Pulmonary artery endothelial cell (primary cell): ENCODE measurements at regions not wholly inside any gene's neighbourhood (a gene's known extent, or its start where the extent isn't known, plus 50 kb on each side); places are given as distances from the start of the nearest gene placed in this dataset.
"Not testable (repeated sequence)": the region's sequence is repeated elsewhere in the genome, so short reads cannot be mapped to it uniquely, and the experiment has no call there.

ENCODE experiments used
- DNase-seq: peaks from one replicate; pipeline ENCODE4 v3.0.0-alpha.2; 2011; ENCODE audit warnings: low read depth, low spot score

DNA sequence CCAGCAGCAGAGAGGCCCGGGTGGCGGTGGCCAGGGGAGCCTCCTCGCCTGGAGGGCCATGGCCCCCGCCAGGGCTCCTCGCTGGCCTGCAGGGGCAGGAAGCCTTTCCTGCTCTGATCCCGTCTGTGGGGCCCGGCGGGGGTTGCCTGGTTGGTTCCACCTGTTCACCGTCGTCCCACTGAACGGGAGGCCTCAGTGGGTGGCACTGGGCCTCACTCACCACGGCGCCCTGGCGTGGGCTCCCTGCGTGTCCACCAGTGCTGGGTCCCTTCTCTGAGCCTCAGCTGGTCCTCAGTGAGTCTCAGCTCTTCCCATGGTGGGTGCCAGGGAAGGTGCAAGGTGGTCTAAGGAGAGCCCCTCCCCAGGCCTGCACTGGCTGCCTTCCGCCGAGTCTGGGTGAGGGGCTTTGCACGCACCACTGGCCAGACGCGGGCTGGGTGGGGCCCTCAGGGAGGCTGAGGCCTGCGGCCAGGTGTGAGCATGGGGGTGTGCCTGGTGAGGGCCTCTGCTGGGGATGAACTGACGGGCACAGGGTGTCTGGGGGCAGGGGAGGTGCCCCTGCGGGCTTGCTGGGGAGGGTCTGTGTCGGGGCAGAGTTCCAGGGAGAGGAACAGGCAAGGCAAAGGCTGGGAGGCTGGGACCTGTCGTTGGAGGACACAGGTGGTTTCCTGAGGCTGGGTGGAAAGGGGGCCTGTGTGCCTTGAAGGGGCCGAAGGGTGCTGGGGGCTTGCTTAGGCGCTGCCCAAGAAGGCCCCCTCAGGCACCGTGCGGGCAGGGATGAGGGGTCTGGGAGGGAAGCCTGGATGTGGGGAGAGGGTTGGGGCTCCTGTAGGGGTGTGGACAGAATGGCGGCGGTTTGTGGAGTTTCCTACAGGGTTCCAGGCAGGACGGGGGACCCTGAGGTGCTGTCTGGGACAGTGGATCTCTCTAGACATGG is 339.8 kb downstream of the TMEM121 start:
- no peak for DNase-seq

DNA sequence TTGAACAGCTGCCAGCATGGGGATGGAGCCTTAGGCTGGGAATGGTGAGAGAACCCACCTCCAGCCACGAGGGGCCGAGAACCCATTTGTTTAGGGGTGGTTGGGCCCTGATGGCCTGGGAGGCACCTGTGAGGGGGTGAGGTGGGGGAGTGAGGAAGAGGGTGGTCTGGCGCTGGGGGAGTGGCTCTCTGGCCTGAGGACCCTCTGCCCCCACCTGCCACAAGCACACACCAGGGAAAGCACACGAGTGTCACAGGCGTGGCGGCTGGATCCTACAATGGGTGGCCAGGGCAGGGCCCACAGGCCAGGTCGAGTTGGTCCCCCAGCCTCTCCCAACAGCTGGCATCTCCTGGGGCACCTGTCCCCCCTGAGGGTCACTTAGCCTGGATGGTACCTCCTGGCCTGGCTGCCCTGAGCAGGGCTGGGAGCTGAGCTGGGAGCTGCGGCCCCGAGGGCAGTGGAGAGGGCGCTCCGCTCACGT is 340.5 kb downstream of the TMEM121 start:
- DNase-seq, result no peak

DNA sequence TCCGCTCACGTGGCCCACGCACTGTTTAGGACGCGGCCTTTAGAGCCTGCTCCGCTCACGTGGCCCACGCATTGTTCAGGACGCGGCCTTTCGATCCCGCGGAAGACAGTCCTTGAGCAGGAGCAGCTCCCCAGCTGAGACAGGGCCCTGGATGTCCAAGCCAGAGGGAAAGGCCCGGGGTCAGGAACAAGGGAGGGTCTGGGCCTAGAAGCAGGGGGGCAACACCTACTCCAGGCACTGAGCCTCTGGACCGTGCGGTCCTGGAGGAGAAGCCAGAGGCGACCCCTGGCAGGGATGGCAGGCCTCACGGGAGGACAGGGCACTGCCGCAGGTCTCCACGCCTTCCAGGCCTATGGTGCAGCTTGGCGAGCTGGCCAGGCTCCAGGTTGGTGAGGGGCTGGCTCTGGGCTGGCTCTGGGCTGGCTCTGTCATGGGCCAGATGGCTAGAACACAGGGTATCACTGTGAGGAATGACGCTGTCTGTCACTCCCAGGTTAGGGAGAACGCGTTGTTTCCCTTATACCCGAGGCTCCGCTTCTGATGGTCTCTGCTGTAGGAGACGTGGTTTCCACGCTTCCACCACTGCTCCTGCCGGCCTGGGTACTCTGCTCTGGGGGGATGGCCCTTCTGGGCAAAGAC is 341.7 kb downstream of the TMEM121 start:
- DNase-seq, result no peak

DNA sequence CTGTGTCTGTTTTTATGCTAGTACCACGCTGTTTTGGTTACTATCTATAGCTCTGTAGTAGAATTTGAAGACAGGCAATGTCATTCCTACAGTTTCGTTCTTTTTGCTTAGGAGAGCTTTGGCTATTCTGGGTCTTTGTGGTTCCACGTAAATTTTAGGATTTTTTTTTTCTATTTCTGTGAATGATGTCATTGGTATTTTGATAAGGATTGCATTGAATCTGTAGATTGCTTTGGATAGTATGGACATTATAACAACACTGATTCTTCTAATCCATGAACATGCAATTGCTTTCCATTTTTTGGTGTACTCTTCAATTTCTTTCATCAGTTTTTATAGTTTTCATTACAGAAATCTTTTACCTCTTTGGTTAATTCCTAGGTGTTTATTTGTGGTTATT is 345.2 kb downstream of the TMEM121 start:
- DNase-seq, result no peak

DNA sequence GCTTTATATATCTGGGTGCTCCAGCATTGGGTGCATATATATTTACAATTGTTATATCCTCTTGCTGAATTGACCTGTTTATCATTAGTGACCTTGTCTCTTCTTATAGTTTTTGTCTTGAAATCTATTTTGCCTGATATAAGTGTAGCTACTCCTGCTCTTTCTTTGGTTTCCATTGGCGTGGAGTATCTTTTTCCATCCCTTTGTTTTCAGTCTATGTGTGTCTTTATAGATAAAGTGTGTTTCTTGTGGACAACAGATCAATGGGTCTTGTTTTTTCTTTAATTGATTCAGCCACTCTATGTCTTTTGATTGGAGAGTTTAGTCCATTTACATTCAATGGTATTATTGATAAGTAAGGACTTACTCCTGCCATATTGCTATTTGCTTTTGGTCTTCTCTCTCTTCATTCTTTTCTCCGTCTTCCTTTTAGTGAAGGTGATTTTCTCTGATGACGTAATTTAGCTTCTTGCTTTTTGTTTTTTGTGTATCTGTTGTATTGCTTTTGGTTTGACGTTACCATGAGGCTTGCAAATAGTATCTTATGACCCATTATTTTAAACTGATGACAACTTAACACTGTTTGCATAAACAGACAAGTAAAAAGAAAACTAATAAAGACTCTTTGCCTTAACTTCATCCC is 347.6 kb downstream of the TMEM121 start:
- no peak for DNase-seq

DNA sequence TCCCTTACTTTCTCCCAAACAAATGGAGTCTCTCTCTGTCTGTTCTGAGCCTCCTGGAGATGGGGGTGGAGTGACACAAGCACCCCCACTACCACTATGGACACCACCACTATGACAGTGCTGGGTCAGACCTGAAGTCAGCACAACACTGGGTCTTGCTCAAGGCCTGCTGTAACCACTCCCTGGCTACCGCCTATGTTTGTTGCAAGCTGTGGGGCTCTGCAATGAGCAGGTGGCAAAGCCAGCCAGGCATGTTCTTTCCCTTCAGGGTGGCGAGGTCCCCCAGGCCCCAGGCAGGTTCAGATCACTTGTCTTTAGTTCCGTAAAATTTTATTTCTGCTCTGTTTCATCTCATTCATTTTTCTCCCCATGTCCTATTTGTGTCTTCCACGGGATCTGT is 349.8 kb downstream of the TMEM121 start:
- no peak for DNase-seq

DNA sequence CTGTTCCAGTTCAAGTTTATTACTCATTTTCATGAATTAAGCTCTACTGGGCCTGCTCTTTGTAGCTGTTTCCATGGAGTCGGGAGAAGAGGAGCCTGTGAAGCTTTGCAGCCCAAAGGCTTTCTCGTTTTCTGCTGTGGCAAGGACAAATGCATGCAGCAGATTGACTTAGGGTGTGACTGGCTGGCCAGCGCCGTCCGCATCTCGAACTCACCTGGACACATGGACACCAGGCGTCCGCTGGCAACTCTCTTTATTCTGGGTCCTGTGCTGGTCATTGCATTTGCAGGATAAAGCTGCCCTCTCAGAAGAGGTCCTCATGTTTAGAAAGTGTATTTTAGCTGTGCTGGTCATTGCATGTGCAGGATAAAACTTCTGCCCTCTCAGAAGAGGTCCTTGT is 350.4 kb downstream of the TMEM121 start:
- no peak for DNase-seq

DNA sequence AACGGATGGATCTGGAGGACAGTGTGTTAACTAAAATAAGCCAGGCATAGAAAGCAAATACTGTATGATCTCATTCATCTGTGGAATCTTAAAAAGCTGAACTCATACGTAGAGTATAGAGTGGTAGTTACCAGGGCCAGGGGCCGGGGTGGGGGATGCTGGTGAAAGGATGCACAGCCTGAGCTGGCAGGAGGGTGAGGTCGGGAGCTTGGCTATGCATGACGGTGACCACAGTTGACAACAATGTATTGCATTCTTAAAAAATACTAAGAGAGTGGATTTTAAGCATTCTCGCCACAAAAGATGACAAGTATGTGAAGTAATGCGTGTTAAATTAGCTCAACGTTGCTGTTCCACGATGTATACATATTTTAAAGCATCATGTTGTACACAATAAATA is 351.3 kb downstream of the TMEM121 start:
- no peak for DNase-seq

DNA sequence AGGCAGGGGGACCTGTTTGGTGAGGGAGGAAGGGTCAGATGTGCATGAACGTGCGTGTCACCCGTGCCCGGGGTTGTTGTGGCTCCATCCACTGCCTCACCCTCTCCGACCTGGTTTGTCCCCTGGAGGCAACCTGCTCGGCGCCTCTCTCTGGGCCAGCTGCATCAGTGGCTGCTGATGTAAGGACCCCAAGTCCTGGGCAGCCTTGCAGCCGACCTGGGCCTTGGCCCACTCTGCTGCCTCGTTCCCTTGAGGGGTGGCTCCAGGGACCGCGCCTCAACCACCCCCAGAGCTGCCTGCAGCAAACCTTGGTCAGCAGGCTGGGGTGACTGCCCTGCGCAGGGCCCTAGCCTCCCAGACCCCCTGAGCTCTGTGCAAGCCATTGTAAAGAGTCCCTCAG is 351.7 kb downstream of the TMEM121 start:
- DNase-seq, result no peak

DNA sequence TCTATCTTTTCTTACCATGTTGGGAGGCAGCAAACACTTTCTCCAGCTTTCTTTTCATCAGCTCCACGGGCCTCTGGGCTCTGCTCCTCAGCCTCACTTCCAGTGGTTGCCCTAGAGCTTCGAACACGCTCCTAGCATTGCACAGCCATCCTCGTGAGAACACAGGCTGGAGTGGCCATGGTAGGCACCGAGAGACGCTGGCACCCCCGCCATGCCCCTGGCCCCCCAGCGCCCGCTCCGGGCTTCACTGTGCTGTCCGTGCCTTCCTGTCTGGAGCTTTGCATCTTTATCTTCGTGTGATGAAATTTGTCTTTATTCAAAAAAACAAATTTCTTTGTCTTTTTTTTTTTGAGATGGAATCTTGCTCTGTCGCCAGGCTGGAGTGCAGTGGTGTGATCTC is 352.2 kb downstream of the TMEM121 start:
- DNase-seq, result no peak

DNA sequence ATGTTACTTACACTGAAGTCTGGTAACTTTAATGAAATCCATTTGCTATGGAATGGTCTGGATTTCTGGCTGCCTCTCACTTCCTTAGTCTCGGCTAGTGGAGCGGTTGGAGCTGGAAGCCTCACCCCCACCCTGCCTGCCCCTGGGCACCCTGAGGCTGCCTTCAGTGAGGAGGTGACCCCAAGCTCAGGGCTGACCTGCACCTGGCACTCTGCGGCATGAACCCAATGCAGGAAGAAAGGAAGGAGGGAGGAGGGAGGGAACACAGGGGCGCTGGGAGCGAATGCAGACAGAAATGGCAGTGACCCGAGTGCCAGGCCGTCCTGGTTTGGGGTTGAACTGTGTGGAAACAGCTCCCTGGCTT is 353.1 kb downstream of the TMEM121 start:
- no peak for DNase-seq

DNA sequence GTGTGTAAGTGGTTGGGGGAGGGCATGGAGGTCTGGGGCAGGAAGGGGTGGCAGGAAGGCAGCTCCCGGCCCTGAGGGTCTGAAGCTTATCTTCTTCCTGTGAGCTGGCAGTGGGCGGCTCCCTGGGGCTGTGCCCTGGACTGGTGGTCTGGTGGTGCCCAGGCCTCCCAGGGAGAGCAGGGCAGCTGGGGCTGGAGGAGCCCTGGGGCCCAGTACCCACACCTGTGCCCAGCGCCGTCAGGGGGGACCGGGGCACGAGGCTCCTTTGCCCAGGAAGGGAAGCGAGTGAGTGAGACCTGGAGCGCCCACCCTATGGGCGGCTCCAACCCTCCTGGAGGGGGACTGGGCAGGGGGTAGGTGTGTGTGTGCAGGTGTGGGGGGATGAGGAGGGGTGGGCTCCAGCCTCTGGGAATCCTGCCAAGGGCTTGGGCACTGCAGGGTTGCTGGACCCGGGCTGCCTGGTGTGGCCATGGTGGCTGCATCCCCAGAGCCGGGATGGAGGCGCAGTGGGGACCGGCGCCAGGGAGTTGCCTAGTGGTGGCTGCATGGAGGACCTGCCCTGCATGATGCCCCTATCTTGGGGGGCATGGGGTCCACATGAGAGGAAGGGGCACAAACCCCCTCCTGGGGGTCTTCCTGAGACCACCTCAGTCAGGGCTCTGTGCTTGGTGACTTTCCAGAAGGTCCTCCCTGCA is 353.6 kb downstream of the TMEM121 start:
- no peak for DNase-seq

DNA sequence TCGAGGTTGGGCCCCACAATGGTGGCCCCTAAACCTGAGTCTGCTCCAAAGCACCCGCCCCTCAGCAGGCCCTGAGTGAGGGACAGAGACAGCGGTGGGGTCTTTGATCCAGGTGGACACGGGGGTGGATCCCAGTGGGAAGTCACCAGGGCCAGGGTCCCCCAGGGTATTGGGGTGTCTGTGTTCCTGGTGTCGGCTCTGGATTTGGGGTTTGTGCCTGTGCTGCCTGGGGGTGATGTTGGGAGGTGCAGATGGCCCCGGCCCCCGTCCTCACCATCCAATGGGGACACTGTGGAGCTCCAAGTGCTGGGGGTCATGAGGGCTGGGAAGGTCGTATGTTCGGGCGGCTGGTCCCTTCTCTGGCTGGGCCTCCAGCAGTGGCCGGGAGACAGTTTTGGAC is 354.2 kb downstream of the TMEM121 start:
- no peak for DNase-seq

DNA sequence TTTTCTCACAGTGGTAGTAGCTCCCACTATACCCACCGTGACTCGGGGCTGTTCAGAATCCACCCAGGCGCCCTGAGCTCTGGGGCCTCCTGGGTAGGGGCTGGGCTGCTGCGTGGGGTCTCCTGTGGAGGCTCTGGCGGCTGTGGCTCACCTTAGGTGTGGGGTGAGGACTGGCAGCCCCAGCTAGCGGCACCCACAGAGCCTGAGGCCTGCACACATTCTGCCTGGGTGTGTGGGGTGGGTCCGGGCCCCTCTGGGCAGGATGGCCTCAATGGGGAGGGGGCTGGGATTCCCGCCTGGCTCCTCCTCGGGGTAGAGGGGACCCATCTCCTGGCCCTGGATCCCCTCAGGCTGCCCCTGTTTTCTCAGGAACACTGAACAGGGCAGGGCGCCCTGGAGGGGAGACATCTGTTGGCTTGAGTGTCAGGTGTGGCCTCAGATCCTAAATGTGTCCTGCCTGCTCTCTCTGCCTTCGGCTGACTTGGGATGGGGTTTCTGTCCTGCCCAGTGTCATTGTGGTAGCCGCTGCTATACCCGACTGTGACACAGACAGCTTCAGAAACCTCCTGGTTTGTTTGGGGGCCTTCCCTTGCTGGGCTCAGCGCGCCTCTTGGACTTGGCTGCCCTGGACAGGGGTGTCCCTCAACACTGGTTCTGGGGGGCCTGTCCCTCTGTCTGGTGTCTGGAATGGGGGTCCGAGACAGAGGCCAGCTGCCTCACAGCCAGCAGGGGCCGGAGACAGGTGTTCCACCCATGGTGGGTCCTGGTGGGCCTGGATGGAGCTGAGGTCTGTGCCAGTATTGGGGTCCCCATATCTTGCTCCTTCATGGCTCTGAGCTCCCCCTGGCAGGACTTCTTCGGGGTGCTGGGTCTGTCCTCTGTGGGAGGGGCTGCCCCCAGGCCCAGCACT is 354.9 kb downstream of the TMEM121 start:
- DNase-seq, result no peak

DNA sequence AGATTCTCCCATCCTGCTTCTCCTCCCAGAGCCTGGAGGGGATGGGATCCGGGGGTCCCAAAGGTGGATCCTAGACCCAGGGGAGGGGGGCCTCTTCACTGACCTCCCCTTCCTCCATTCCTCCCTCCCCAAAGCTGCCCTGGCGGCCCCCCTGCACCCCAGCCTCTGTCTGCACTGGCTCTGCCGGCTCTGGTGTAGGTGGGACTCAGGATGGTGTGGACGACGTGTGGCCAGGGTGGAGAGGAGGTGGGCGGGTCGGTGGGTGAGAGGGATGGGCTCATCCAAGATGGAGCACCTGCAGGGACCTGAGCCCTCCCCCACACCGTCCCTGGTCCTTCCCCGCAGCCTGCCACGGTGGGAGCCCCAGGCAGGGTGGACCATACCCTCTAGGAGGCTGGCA is 355.6 kb downstream of the TMEM121 start:
- not testable (repeated sequence) for DNase-seq

DNA sequence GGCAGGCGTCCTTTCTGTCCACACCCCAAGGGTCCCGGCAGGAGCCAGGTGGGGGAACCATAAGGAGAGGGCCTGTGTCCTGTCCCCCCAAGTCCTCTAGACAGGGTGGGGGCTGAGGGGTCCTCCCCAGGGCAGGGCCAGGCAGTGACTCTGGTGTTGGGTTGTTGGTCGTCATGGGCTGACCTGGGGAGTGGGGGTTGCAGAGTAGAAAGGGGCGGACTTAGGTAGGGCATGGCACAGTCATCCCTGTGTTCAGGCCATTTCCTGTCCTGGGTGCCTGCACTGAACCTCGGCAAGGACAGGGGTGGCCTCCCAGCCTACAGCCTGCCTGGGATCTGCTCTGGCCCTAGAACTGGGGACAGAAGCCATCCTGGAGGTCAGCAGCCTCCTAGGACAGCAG is 356.2 kb downstream of the TMEM121 start:
- no peak for DNase-seq

DNA sequence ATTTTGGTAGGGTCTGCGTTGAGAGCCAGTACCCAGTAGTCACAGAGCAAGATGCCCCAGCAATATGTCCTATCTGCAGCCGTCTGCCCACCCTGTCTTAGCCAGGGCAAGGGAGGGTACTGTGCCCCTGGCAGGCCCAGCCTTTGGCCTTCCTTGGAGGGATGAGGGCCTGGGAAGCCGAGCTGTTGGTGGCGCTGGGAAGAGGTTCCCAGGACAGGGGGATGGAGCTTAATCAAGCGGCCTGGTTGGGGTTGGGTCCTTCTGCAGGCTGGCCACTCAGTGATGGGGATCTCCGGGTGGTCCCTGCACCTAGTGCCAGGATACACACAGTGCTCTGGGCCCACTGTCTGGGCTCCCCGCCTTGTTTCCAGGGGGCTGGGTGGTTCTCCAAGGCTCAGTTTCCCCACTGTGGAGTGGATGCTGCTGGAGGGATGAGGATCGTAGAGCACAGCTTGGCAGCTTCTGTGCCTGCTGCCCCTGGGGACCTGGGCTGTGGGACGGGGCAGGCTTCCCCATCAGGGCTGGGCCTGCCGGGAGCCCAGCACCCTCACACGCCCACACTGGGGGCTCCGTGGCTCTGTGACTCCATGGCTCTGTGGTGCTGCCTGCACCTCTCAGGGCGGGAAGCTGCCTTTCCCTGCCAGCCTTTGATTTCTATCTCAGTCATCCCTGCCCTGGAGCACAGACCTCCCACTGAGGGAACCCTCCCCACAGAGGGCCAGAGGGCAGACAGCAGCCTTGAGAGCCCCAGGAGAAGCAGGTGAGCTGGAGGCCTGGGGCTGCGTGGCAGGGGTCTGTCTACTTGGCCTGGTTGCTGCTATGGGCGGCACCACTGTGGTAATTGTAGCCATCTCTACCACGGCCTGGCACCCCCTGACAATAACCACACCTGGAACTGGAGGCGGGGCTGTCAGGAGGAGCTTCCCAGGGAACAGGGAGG is 357.0 kb downstream of the TMEM121 start:
- no peak for DNase-seq

DNA sequence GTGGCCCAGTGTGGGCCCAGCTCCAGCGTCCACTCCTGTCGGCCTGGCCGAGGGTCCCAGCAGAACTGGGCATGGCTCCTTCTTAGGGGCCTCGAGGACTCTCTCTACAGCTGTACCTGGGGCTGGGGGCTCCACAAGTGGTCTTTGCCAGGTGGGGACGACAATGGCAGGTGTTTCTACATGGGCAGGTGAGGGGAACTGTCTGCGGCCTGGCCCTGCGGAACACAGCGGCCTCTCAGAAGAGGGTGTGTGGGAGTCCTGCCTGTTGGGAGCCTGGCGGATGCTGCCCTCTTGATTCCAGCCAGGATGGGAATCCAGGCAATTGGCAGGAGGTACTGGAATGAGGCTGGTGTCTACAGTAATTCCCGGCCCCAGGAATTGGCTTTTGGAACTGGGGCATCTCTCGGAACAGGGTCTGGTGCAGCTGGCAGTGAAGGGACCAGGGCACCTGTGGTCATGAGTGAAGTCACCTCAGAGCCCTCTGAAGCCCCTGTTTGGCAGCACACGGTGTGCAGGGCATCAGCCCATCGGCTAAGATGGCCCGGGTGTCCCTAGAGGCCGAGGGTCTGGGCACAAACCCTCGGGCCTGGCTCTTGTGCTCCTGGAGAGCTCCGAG is 357.9 kb downstream of the TMEM121 start:
- not testable (repeated sequence) for DNase-seq

DNA sequence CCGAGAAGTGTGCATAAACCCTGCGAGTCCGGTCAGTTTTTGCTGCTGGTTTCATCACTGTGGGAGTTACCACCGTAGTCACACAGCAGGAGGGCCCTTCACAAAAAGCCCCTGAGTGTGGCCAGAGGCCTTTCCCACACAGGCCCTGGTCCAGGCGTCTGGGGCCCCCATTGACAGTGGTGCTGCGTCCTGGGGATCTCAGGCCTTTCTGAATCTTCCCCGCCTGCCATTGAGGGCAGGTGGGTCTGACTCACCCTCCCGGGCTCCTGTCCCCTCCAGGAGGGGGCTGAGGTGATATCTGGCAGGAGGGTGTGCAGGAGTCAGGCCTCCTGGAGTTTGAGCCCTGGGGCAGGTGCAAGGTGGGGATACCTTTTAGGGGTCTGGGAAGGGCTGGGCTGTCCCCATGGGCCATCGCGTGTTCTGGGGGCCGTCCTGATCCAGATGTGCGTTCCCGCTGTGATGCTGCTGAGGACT is 358.5 kb downstream of the TMEM121 start:
- DNase-seq, result no peak
